ENCODE measurements at regions not wholly inside any gene's neighbourhood (a gene's known extent, or its start where the extent isn't known, plus 50 kb on each side); places are given as distances from the start of the nearest gene placed in this dataset.

DNA sequence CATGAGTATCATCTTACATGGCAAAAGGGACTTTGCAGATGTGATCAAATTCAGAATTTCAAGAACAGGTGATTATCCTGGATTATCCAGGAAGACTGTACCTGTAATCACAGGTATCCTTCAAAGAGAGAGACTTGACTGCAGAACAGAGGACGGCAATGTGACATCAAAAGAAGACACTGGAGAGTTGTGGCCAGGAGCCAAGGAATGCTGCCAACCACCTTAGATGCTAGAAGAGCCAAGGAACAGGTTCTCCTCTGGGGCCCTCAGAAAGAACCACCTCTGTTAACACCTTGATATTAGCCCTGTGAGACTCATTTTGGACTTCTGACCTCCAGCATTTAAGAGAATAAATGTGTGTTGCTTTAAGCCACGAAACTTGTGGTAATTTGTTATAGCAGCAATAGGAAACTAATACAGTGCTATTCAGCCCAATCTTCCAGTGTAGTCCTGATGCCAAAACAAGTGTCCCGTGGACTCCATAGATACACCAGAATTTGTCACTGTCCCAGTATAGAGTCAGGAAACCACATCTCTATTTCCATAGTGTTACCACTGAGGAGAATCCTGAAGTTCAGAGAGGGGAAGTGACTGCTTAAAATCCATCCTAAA lies 330.6 kb upstream of the TLE3 start:
- ChIA-PET CTCF (ENCODE audit: unreplicated experiment) (no interaction called here), POLR2A (no interaction called here)
- no peak for DNase-seq (ENCODE audit: low spot score)
- Histone ChIP-seq H3K9me3 (ENCODE audit: low read length) (no peaks in the 10 kb centered on the region), H3K36me3 (ENCODE audit: insufficient read depth, low read length) (no peaks in the 10 kb centered on the region), H4K20me1 (ENCODE audit: insufficient read depth, low read length) (no peaks in the 10 kb centered on the region), H3K27ac (ENCODE audit: low read depth, low read length, poor library complexity, severe bottlenecking) (no peak overlapping the region), H3K9me2 (ENCODE audit: insufficient read depth, low read length) (no peaks in the 10 kb centered on the region), H3K79me2 (ENCODE audit: insufficient read depth, low read depth, low read length) (no peaks in the 10 kb centered on the region), H2AFZ (ENCODE audit: low read length) (no peak overlapping the region), H3K4me1 (ENCODE audit: insufficient read depth, low read length, poor library complexity, severe bottlenecking) (peaks cover 10% of the 10 kb centered on the region), H3K4me2 (ENCODE audit: low read length) (no peak overlapping the region), H3K4me3 (ENCODE audit: low read depth, low read length, poor library complexity, severe bottlenecking) (no peak overlapping the region)
- intact Hi-C loops (cut with micrococcal nuclease; ENCODE audit: unreplicated experiment): no loop called here
- no TSS peak for BruUV-seq (replicated peaks)
- TF ChIP-seq, protein P1, sequence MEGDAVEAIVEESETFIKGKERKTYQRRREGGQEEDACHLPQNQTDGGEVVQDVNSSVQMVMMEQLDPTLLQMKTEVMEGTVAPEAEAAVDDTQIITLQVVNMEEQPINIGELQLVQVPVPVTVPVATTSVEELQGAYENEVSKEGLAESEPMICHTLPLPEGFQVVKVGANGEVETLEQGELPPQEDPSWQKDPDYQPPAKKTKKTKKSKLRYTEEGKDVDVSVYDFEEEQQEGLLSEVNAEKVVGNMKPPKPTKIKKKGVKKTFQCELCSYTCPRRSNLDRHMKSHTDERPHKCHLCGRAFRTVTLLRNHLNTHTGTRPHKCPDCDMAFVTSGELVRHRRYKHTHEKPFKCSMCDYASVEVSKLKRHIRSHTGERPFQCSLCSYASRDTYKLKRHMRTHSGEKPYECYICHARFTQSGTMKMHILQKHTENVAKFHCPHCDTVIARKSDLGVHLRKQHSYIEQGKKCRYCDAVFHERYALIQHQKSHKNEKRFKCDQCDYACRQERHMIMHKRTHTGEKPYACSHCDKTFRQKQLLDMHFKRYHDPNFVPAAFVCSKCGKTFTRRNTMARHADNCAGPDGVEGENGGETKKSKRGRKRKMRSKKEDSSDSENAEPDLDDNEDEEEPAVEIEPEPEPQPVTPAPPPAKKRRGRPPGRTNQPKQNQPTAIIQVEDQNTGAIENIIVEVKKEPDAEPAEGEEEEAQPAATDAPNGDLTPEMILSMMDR (conservative IDR thresholded peaks at IDR 0.05; ENCODE audit: low read length): no peak

- Histone ChIP-seq H2AFZ (ENCODE audit: low read length) (no peak overlapping the region), H3K9me3 (ENCODE audit: low read length) (no peaks in the 10 kb centered on the region), H3K4me3 (ENCODE audit: low read depth, low read length, poor library complexity, severe bottlenecking) (no peak overlapping the region), H3K79me2 (ENCODE audit: insufficient read depth, low read depth, low read length) (no peaks in the 10 kb centered on the region), H3K27ac (ENCODE audit: low read depth, low read length, poor library complexity, severe bottlenecking) (no peak overlapping the region), H3K9me2 (ENCODE audit: insufficient read depth, low read length) (no peaks in the 10 kb centered on the region), H3K4me1 (ENCODE audit: insufficient read depth, low read length, poor library complexity, severe bottlenecking) (peaks cover 10% of the 10 kb centered on the region), H4K20me1 (ENCODE audit: insufficient read depth, low read length) (no peaks in the 10 kb centered on the region), H3K36me3 (ENCODE audit: insufficient read depth, low read length) (no peaks in the 10 kb centered on the region), H3K4me2 (ENCODE audit: low read length) (no peak overlapping the region)
- no TSS peak for BruUV-seq (replicated peaks)
- ChIA-PET POLR2A (no interaction called here), CTCF (ENCODE audit: unreplicated experiment) (no interaction called here)
- TF ChIP-seq, protein P1 (conservative IDR thresholded peaks at IDR 0.05; ENCODE audit: low read length): no peak
- TF ChIP-seq EZH2phosphoT487 (IDR thresholded peaks at IDR 0.05; ENCODE audit: borderline replicate concordance, low read depth, low read length): no peak
- intact Hi-C loops (cut with micrococcal nuclease; ENCODE audit: unreplicated experiment): no loop called here
- DNase-seq (ENCODE audit: low spot score): no peak
Observed at GRCh38 chr15:70427167-70428120, 329.7 kb upstream of the TLE3 start.

Measured in OCI-LY7 (cell line).